Stomach (tissue), 4 donors: ENCODE measurements at regions not wholly inside any gene's neighbourhood (a gene's known extent, or its start where the extent isn't known, plus 50 kb on each side); places are given as distances from the start of the nearest gene placed in this dataset.

Experiments
- CTCF ChIP-seq, 7 experiments: fragments of 450-650 bp in 4 of 7; fragments of 200-600 bp in 3 of 7; sonication (generic) in 3 of 7; IDR thresholded peaks; one replicate each; pipeline ENCODE4 v1.5.1; 2016 to 2019; ENCODE audit warnings: antibody characterized with exemption in 7 of 7, control low read depth in 2 of 7, mild to moderate bottlenecking in 1 of 7
- POLR2A ChIP-seq, 4 donors: fragments of 450-650 bp; IDR thresholded peaks; one replicate each; pipeline ENCODE4 v1.6.1; 2016; ENCODE audit warnings: antibody characterized with exemption in 4 of 4, control low read depth in 2 of 4, mild to moderate bottlenecking in 1 of 4, moderate library complexity in 1 of 4
- POLR2AphosphoS5 ChIP-seq, 3 donors: sonication (generic); formaldehyde crosslinking; IDR thresholded peaks; one replicate each; pipeline ENCODE4 v1.6.1; 2016; ENCODE audit warnings: antibody characterized with exemption in 3 of 3

DNA sequence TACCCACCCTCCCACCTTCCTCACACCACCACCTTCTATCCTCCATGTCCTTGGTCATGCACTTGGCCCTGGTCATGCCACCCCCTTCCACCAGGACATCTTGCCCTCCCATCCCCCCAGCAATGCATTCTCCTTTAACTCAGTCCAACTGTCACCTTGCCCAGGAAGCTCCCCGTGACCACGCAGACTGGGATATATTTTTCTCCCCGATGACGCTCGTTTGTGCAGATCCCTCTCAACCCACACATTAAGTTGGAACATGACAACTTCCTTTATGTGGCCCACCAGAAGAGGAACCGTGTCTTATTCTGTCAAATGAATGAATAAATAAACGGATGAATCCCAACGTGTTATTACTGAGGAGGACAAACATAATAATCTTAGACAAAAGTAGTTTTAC lies 82.8 kb upstream of the TAS2R1 start:
- TF ChIP-seq POLR2AphosphoS5 (IDR thresholded peaks at IDR 0.05) (no peak), POLR2A (IDR thresholded peaks at IDR 0.05) (no peak), CTCF (IDR thresholded peaks at IDR 0.05) (no peak)
